AG04449 (cell line): ENCODE measurements at regions not wholly inside any gene's neighbourhood (a gene's known extent, or its start where the extent isn't known, plus 50 kb on each side); places are given as distances from the start of the nearest gene placed in this dataset.

Source experiments
- CTCF ChIA-PET: fragments of 350-600 bp; formaldehyde crosslinking; extraction: SDS; loops from one replicate; lab custom pipeline; 2021; ENCODE audit warnings: antibody characterized with exemption; lab: Yijun Ruan, JAX
- POLR2A ChIA-PET: fragments of 400-600, 350-600 bp; formaldehyde crosslinking; extraction: SDS; loops from one replicate; lab custom pipeline; 2020; ENCODE audit warnings: antibody characterized with exemption, inconsistent platforms; lab: Yijun Ruan, JAX
- DNase-seq: peaks from one replicate; pipeline ENCODE4 v3.0.0-alpha.2; 2010; ENCODE audit warnings: low read depth, low spot score
- H3K4me3 ChIP-seq: 2 replicates; pipeline ENCODE4 v1.5.1; 2011; ENCODE audit warnings: low read depth, mild to moderate bottlenecking, control low read depth, low read length
- TF ChIP-seq, protein P1 (sequence below): IDR thresholded peaks from one replicate; pipeline ENCODE4 v1.5.1; 2011; ENCODE audit warnings: mild to moderate bottlenecking, moderate library complexity, low read length, control low read depth, inconsistent platforms; ENCODE audit not compliant: insufficient read depth; ENCODE audit errors: missing control alignments

DNA sequence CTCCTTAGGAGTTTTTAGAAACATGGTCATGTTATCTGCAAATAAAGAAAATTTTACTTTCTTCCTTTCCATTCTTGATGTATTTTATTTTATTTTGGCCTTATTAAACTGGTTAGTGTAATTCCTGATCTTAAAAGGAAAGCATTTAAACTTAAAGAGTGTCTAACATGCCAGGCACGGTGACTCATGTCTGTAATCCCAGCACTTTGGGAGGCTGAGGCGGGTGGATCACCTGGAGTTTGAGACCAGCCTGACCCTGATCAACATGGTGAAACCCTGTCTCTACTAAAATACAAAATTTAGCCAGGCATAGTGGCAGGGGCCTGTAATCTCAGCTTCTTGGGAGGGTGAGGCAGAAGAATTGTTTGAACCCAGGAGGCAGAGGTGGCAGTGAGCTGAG lies 281.3 kb downstream of the PTTG2 start:
- ChIA-PET POLR2A (interaction anchor here (0.6 kb wide), 1 partner anchor 78 kb away, joined by 3 read pairs; no protein-coding TSS in a partner anchor), CTCF (interaction anchor here (1.2 kb wide), 1 partner anchor 62 kb away, joined by 3 read pairs; no protein-coding TSS in a partner anchor)
- DNase-seq: no peak
- no peak overlapping the region for H3K4me3 ChIP-seq
- TF ChIP-seq, protein P1, sequence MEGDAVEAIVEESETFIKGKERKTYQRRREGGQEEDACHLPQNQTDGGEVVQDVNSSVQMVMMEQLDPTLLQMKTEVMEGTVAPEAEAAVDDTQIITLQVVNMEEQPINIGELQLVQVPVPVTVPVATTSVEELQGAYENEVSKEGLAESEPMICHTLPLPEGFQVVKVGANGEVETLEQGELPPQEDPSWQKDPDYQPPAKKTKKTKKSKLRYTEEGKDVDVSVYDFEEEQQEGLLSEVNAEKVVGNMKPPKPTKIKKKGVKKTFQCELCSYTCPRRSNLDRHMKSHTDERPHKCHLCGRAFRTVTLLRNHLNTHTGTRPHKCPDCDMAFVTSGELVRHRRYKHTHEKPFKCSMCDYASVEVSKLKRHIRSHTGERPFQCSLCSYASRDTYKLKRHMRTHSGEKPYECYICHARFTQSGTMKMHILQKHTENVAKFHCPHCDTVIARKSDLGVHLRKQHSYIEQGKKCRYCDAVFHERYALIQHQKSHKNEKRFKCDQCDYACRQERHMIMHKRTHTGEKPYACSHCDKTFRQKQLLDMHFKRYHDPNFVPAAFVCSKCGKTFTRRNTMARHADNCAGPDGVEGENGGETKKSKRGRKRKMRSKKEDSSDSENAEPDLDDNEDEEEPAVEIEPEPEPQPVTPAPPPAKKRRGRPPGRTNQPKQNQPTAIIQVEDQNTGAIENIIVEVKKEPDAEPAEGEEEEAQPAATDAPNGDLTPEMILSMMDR: no peak

- POLR2A ChIA-PET: interaction anchor here (0.6 kb wide), 1 partner anchor 78 kb away, joined by 3 read pairs; no protein-coding TSS in a partner anchor
- H3K4me3 ChIP-seq: no peak overlapping the region
- TF ChIP-seq, protein P1: no peak
- CTCF ChIA-PET: interaction anchor here (1.2 kb wide), 2 partner anchors 16 to 62 kb away, joined by 3 read pairs; no protein-coding TSS in a partner anchor
- DNase-seq: no peak
These were observed 281.9 kb downstream of the PTTG2 start for GRCh38 chr4:38242101-38242500.

- TF ChIP-seq, protein P1: no peak
- CTCF ChIA-PET: interaction anchor here (1.2 kb wide), 2 partner anchors 15 to 63 kb away, joined by 3 read pairs; no protein-coding TSS in a partner anchor
- POLR2A ChIA-PET: no interaction called here
- DNase-seq: no peak
- no peak overlapping the region for H3K4me3 ChIP-seq
These were observed 282.7 kb downstream of the PTTG2 start for GRCh38 chr4:38242822-38243387.

DNA sequence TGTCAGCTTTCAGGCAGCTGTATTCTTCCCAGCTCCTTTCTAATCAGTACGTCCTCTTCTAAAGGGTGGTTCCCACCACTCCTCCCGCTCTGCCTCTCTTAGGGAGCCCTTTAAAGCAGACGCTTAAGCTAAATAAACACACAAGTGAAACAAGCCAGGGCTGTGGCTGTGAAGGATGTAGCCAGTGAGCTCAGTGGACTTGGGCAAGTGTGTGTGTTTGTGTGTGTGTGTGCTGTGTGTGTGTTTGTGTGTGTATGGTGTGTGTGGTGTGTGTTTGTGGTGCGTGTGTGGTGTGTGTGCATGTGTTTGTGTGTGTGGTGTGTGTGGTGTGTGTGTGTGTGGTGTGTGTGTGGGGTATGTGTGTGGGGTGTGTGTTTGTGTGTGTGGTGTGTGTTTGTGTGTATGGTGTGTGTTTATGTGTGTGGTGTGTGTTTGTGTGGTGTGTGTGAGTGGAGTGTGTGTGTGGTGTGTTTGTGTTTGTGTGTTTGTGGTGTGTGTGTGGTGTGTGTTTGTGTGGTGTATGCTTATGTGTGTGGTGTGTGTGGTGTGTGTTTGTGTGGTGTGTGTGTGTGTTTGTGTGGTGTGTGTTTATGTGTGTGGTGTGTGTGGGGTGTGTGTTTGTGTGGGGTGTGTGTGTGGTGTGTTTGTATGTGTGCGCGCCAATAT lies 283.3 kb downstream of the PTTG2 start:
- no peak overlapping the region for H3K4me3 ChIP-seq
- ChIA-PET POLR2A (no interaction called here), CTCF (no interaction called here)
- no peak for DNase-seq
- TF ChIP-seq, protein P1: no peak

DNA sequence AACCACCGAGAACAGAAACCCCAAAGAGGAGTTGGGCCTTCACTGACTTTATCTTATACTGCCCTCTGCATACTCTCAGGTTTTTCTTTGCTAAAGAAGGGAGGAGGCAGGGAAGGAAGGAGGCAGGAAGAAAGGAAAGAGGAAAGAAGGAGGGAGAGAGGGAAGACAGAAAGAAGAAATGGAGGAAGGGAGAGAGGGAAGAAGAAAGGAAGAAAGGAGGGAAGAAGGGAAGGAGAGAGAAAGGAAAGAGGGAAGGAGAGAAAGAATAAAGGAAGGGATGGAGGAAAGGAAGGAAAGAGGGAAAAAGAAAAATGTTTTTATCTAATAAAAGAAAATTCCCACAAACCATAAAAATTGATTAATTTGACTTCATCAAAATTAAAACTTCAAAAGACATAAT lies 294.6 kb downstream of the PTTG2 start:
- POLR2A ChIA-PET: no interaction called here

GRCh38 chr4:38255572-38255971 lies 295.4 kb downstream of the PTTG2 start:
- H3K4me3 ChIP-seq: no peak overlapping the region
- ChIA-PET POLR2A (no interaction called here), CTCF (no interaction called here)
- TF ChIP-seq, protein P1: no peak
- DNase-seq: no peak

More for the DNA sequence above, 294.6 kb downstream of the PTTG2 start:
- TF ChIP-seq, protein P1: no peak
- CTCF ChIA-PET: no interaction called here
- no peak for DNase-seq
- H3K4me3 ChIP-seq: no peak overlapping the region
